Vagina (tissue), 2 donors: ENCODE measurements at regions not wholly inside any gene's neighbourhood (a gene's known extent, or its start where the extent isn't known, plus 50 kb on each side); places are given as distances from the start of the nearest gene placed in this dataset.
"Not testable (repeated sequence)": the region's sequence is repeated elsewhere in the genome, so short reads cannot be mapped to it uniquely, and the experiment has no call there.

Source experiments
- DNase-seq, 2 donors: peaks; one replicate each; pipeline ENCODE4 v3.0.0-alpha.2; 2017; ENCODE audit errors: extremely low spot score in 2 of 2
- H3K27ac ChIP-seq: fragments of 200-600 bp; sonication (generic); one replicate; pipeline ENCODE4 v1.5.1; 2019
- H3K27me3 ChIP-seq: fragments of 200-600 bp; sonication (generic); one replicate; pipeline ENCODE4 v1.5.1; 2019
- H3K36me3 ChIP-seq, 2 donors: fragments of 200-600 bp; sonication (generic); one replicate each; pipeline ENCODE4 v1.5.1; 2017 to 2019
- H3K4me1 ChIP-seq: fragments of 200-600 bp; sonication (generic); one replicate; pipeline ENCODE4 v1.5.1; 2019
- H3K4me3 ChIP-seq, 2 donors: fragments of 200-600 bp; sonication (generic); 1 replicate in 1 of 2; 2 replicates in 1 of 2; pipeline ENCODE4 v1.5.1; 2016 to 2019
- H3K9me3 ChIP-seq: fragments of 200-600 bp; sonication (generic); one replicate; pipeline ENCODE4 v1.5.1; 2019
- CTCF ChIP-seq, 3 experiments: fragments of 450-650 bp in 2 of 3; fragments of 200-600 bp in 1 of 3; sonication (generic) in 1 of 3; IDR thresholded peaks; one replicate each; pipeline ENCODE4 v1.5.1; 2017 to 2019; ENCODE audit warnings: antibody characterized with exemption in 3 of 3, mild to moderate bottlenecking in 2 of 3, moderate library complexity in 2 of 3
- POLR2A ChIP-seq, 2 donors: fragments of 450-650 bp; IDR thresholded peaks; one replicate each; pipeline ENCODE4 v1.6.1; 2017; ENCODE audit warnings: antibody characterized with exemption in 2 of 2, mild to moderate bottlenecking in 2 of 2, moderate library complexity in 2 of 2
- POLR2AphosphoS5 ChIP-seq, 2 donors: sonication (generic); formaldehyde crosslinking; IDR thresholded peaks; one replicate each; pipeline ENCODE4 v1.9.0; 2017; ENCODE audit warnings: antibody characterized with exemption in 2 of 2, mild to moderate bottlenecking in 2 of 2, low read depth in 1 of 2; ENCODE audit not compliant: insufficient read depth in 1 of 2
- intact Hi-C: fragments of 100-400 bp; cut with DNase I; formaldehyde crosslinking; loops from one replicate; pipeline ENCODE4 v1.15.1; 2023

GRCh38 chr14:25298238-25298637 lies 248.3 kb upstream of the STXBP6 start:
- Histone ChIP-seq H3K4me3 (no peak overlapping the region), H3K9me3 (no peaks in the 10 kb centered on the region), H3K36me3 (no peaks in the 10 kb centered on the region), H3K27me3 (no peaks in the 10 kb centered on the region), H3K4me1 (no peaks in the 10 kb centered on the region), H3K27ac (no peak overlapping the region)
- intact Hi-C loops, result no loop called here
- TF ChIP-seq CTCF (IDR thresholded peaks at IDR 0.05) (no peak), POLR2A (IDR thresholded peaks at IDR 0.05) (no peak)
- DNase-seq, result no peak

- H3K4me1 ChIP-seq, H3K36me3 ChIP-seq, H3K27ac ChIP-seq, H3K4me3 ChIP-seq, DNase-seq, intact Hi-C loops, H3K9me3 ChIP-seq, H3K27me3 ChIP-seq: not testable (repeated sequence)
Measured at GRCh38 chr14:25290154-25290553, 240.2 kb upstream of the STXBP6 start.

- Histone ChIP-seq H3K4me3 (no peak overlapping the region), H3K9me3 (no peaks in the 10 kb centered on the region)
- intact Hi-C loops, result no loop called here
Measured at GRCh38 chr14:25274529-25274928, 224.6 kb upstream of the STXBP6 start.

GRCh38 chr14:25267186-25267585 lies 217.2 kb upstream of the STXBP6 start:
- no peak overlapping the region for H3K4me3 ChIP-seq
- no peak for TF ChIP-seq POLR2AphosphoS5 (IDR thresholded peaks at IDR 0.05; ENCODE audit: insufficient read depth in 1 of 2, low read depth in 1 of 2)
- no peak for TF ChIP-seq POLR2A (IDR thresholded peaks at IDR 0.05)
- TF ChIP-seq CTCF (IDR thresholded peaks at IDR 0.05), result no peak
- no peaks in the 10 kb centered on the region for H3K9me3 ChIP-seq
- H3K27me3 ChIP-seq, result no peaks in the 10 kb centered on the region
- no peaks in the 10 kb centered on the region for H3K4me1 ChIP-seq
- no peak overlapping the region for H3K27ac ChIP-seq
- intact Hi-C loops, result no loop called here
- DNase-seq, result no peak
- H3K36me3 ChIP-seq, result no peaks in the 10 kb centered on the region

More at GRCh38 chr14:25274529-25274928, 224.6 kb upstream of the STXBP6 start:
- no peaks in the 10 kb centered on the region for H3K27me3 ChIP-seq
- no peak for DNase-seq
- TF ChIP-seq POLR2A (IDR thresholded peaks at IDR 0.05) (no peak), CTCF (IDR thresholded peaks at IDR 0.05) (no peak), POLR2AphosphoS5 (IDR thresholded peaks at IDR 0.05; ENCODE audit: insufficient read depth in 1 of 2, low read depth in 1 of 2) (no peak)
- no peaks in the 10 kb centered on the region for H3K4me1 ChIP-seq
- H3K27ac ChIP-seq, result no peak overlapping the region
- H3K36me3 ChIP-seq, result no peaks in the 10 kb centered on the region

- Histone ChIP-seq H3K4me1 (no peaks in the 10 kb centered on the region), H3K27ac (no peak overlapping the region), H3K27me3 (no peaks in the 10 kb centered on the region), H3K9me3 (no peaks in the 10 kb centered on the region), H3K36me3 (no peaks in the 10 kb centered on the region), H3K4me3 (no peak overlapping the region)
- intact Hi-C loops, result no loop called here
- DNase-seq, result no peak
- TF ChIP-seq POLR2AphosphoS5 (IDR thresholded peaks at IDR 0.05; ENCODE audit: insufficient read depth in 1 of 2, low read depth in 1 of 2) (no peak), CTCF (IDR thresholded peaks at IDR 0.05) (no peak), POLR2A (IDR thresholded peaks at IDR 0.05) (no peak)
Measured at GRCh38 chr14:25259470-25259869, 209.5 kb upstream of the STXBP6 start.

GRCh38 chr14:25252793-25253192 lies 202.8 kb upstream of the STXBP6 start:
- no peaks in the 10 kb centered on the region for H3K9me3 ChIP-seq
- H3K4me1 ChIP-seq, result no peaks in the 10 kb centered on the region
- no peak overlapping the region for H3K4me3 ChIP-seq
- DNase-seq, result no peak
- no peaks in the 10 kb centered on the region for H3K36me3 ChIP-seq
- TF ChIP-seq CTCF (IDR thresholded peaks at IDR 0.05) (no peak), POLR2A (IDR thresholded peaks at IDR 0.05) (no peak), POLR2AphosphoS5 (IDR thresholded peaks at IDR 0.05; ENCODE audit: insufficient read depth in 1 of 2, low read depth in 1 of 2) (no peak)
- H3K27me3 ChIP-seq, result no peaks in the 10 kb centered on the region
- intact Hi-C loops, result no loop called here
- H3K27ac ChIP-seq, result no peak overlapping the region
